Breast epithelium (tissue), 4 donors: ENCODE measurements at regions not wholly inside any gene's neighbourhood (a gene's known extent, or its start where the extent isn't known, plus 50 kb on each side); places are given as distances from the start of the nearest gene placed in this dataset.

Experiments
- DNase-seq, 2 donors: peaks; one replicate each; pipeline ENCODE4 v3.0.0-alpha.2; 2019; ENCODE audit warnings: low spot score in 2 of 2
- H3K27ac ChIP-seq, 2 donors: fragments of 200-600 bp; sonication (generic) in 1 of 2; one replicate each; pipeline ENCODE4 v1.5.1; 2016 to 2019; ENCODE audit warnings: mild to moderate bottlenecking in 1 of 2
- H3K27me3 ChIP-seq, 2 donors: fragments of 200-600 bp; sonication (generic) in 1 of 2; one replicate each; pipeline versions ENCODE4 v1.5.1 to v1.6.0; 2017 to 2019; ENCODE audit warnings: control low read depth in 1 of 2, mild to moderate bottlenecking in 1 of 2
- H3K36me3 ChIP-seq: fragments of 200-600 bp; one replicate; pipeline ENCODE4 v1.5.1; 2019
- H3K4me1 ChIP-seq, 2 donors: fragments of 200-600 bp; sonication (generic); one replicate each; pipeline ENCODE4 v1.5.1; 2016 to 2019; ENCODE audit warnings: control low read depth in 1 of 2
- H3K4me3 ChIP-seq, 3 donors: fragments of 200-600 bp; sonication (generic); 1 replicate in 2 of 3; 2 replicates in 1 of 3; pipeline ENCODE4 v1.5.1; 2016 to 2019; ENCODE audit warnings: mild to moderate bottlenecking in 3 of 3, moderate library complexity in 2 of 3
- H3K9me3 ChIP-seq, 2 donors: fragments of 200-600 bp; sonication (generic) in 1 of 2; one replicate each; pipeline ENCODE4 v1.5.1; 2016 to 2019; ENCODE audit warnings: control low read depth in 1 of 2
- CTCF ChIP-seq, 3 donors: fragments of 450-650 bp; IDR thresholded peaks; one replicate each; pipeline ENCODE4 v1.5.1; 2016 to 2017; ENCODE audit warnings: antibody characterized with exemption in 3 of 3, mild to moderate bottlenecking in 3 of 3, moderate library complexity in 3 of 3
- POLR2A ChIP-seq: fragments of 450-650 bp; IDR thresholded peaks from one replicate; pipeline ENCODE4 v1.6.1; 2016; ENCODE audit warnings: antibody characterized with exemption, mild to moderate bottlenecking, moderate library complexity
- POLR2AphosphoS5 ChIP-seq, 3 donors: sonication (generic); formaldehyde crosslinking; IDR thresholded peaks; one replicate each; pipeline ENCODE4 v1.6.1; 2017; ENCODE audit warnings: antibody characterized with exemption in 3 of 3
- intact Hi-C: fragments of 100-400 bp; cut with DNase I; formaldehyde crosslinking; loops from one replicate; pipeline ENCODE4 v1.15.1; 2023; ENCODE audit warnings: low total_unique reads

GRCh38 chr5:3854188-3854821, 258.7 kb downstream of the IRX1 start:
- Histone ChIP-seq H3K4me3 (no peak overlapping the region), H3K27ac (no peak overlapping the region), H3K36me3 (no peaks in the 10 kb centered on the region), H3K9me3 (no peaks in the 10 kb centered on the region), H3K27me3 (no peaks in the 10 kb centered on the region), H3K4me1 (no peaks in the 10 kb centered on the region)
- TF ChIP-seq POLR2AphosphoS5 (IDR thresholded peaks at IDR 0.05), result no peak
- no peak for TF ChIP-seq POLR2A
- TF ChIP-seq CTCF (IDR thresholded peaks at IDR 0.05), result no peak
- intact Hi-C loops, result loop anchor here (10.0 kb wide), 1 partner anchor 1080 kb away; no protein-coding TSS in a partner anchor
- no peak for DNase-seq

GRCh38 chr5:3856036-3856435, 260.4 kb downstream of the IRX1 start:
- no peak overlapping the region for H3K27ac ChIP-seq
- H3K4me3 ChIP-seq, result no peak overlapping the region
- no peaks in the 10 kb centered on the region for H3K27me3 ChIP-seq
- TF ChIP-seq POLR2AphosphoS5 (IDR thresholded peaks at IDR 0.05), result no peak
- TF ChIP-seq POLR2A, result no peak
- TF ChIP-seq CTCF (IDR thresholded peaks at IDR 0.05), result no peak
- H3K9me3 ChIP-seq, result no peaks in the 10 kb centered on the region
- no peaks in the 10 kb centered on the region for H3K4me1 ChIP-seq
- intact Hi-C loops, result loop anchor here (5.0 to 10.0 kb wide), 2 partner anchors 1081 to 1254 kb away; no protein-coding TSS in a partner anchor
- H3K36me3 ChIP-seq, result no peaks in the 10 kb centered on the region
- no peak for DNase-seq

- H3K27me3 ChIP-seq, result no peaks in the 10 kb centered on the region
- no peaks in the 10 kb centered on the region for H3K4me1 ChIP-seq
- TF ChIP-seq CTCF (IDR thresholded peaks at IDR 0.05), result no peak
- TF ChIP-seq POLR2AphosphoS5 (IDR thresholded peaks at IDR 0.05), result no peak
- TF ChIP-seq POLR2A, result no peak
- H3K36me3 ChIP-seq, result no peaks in the 10 kb centered on the region
- no peak overlapping the region for H3K27ac ChIP-seq
- intact Hi-C loops, result loop anchor here (5.0 to 10.0 kb wide), 2 partner anchors 1084 to 1256 kb away; no protein-coding TSS in a partner anchor
- DNase-seq, result no peak
- H3K9me3 ChIP-seq, result no peaks in the 10 kb centered on the region
- no peak overlapping the region for H3K4me3 ChIP-seq
These were observed 262.9 kb downstream of the IRX1 start for GRCh38 chr5:3858524-3858923.

GRCh38 chr5:3862906-3863305, 267.3 kb downstream of the IRX1 start:
- no peak for DNase-seq
- intact Hi-C loops, result no loop called here
- TF ChIP-seq CTCF (IDR thresholded peaks at IDR 0.05) (no peak), POLR2AphosphoS5 (IDR thresholded peaks at IDR 0.05) (no peak), POLR2A (no peak)
- H3K36me3 ChIP-seq, result no peaks in the 10 kb centered on the region
- H3K4me3 ChIP-seq, result no peak overlapping the region
- H3K27ac ChIP-seq, result no peak overlapping the region
- H3K4me1 ChIP-seq, result no peaks in the 10 kb centered on the region
- H3K27me3 ChIP-seq, result no peaks in the 10 kb centered on the region
- H3K9me3 ChIP-seq, result peaks cover 0 to 2% of the 10 kb centered on the region in 2 donors

GRCh38 chr5:3875144-3875543, 279.5 kb downstream of the IRX1 start:
- Histone ChIP-seq H3K27me3 (no peaks in the 10 kb centered on the region), H3K36me3 (no peaks in the 10 kb centered on the region), H3K4me3 (no peak overlapping the region), H3K27ac (no peak overlapping the region), H3K4me1 (no peaks in the 10 kb centered on the region), H3K9me3 (peaks cover 4 to 17% of the 10 kb centered on the region in 2 donors)
- no peak for TF ChIP-seq CTCF (IDR thresholded peaks at IDR 0.05)
- TF ChIP-seq POLR2A, result no peak
- no peak for TF ChIP-seq POLR2AphosphoS5 (IDR thresholded peaks at IDR 0.05)
- intact Hi-C loops, result no loop called here
- DNase-seq, result no peak
